SK-N-SH treated with all-trans-retinoic acid at 6 μM for 48 hours (cell line): ENCODE measurements at regions not wholly inside any gene's neighbourhood (a gene's known extent, or its start where the extent isn't known, plus 50 kb on each side); places are given as distances from the start of the nearest gene placed in this dataset.

Source experiments
- CSDC2 ChIP-seq: fragments of 250-450 bp; sonication (Bioruptor Pico); IDR thresholded peaks from 2 replicates; pipeline ENCODE4 v1.5.0; 2020; ENCODE audit warnings: mild to moderate bottlenecking, moderate library complexity
- CSRNP3 ChIP-seq: fragments of 250-450 bp; sonication (Bioruptor Pico); IDR thresholded peaks from 2 replicates; pipeline ENCODE4 v1.5.1; 2021; ENCODE audit warnings: mild to moderate bottlenecking, moderate library complexity
- GLIS3 ChIP-seq: fragments of 250-450 bp; sonication (Bioruptor Pico); IDR thresholded peaks from 2 replicates; pipeline ENCODE4 v1.5.0; 2020; ENCODE audit warnings: mild to moderate bottlenecking, moderate library complexity
- PPARA ChIP-seq: fragments of 250-450 bp; sonication (Bioruptor Pico); IDR thresholded peaks from 2 replicates; pipeline ENCODE4 v1.5.0; 2020; ENCODE audit warnings: mild to moderate bottlenecking, borderline replicate concordance
- RARB ChIP-seq: fragments of 250-450 bp; sonication (Bioruptor Pico); IDR thresholded peaks from 2 replicates; pipeline ENCODE4 v1.8.0; 2021; ENCODE audit warnings: mild to moderate bottlenecking, moderate library complexity
- SNAI2 ChIP-seq: fragments of 250-450 bp; sonication (Bioruptor Pico); IDR thresholded peaks from 2 replicates; pipeline ENCODE4 v1.5.0; 2020; ENCODE audit warnings: mild to moderate bottlenecking, moderate library complexity
- TCF4 ChIP-seq: fragments of 250-450 bp; sonication (Bioruptor Pico); IDR thresholded peaks from 2 replicates; pipeline ENCODE4 v1.8.0; 2021; ENCODE audit warnings: mild to moderate bottlenecking, moderate library complexity, borderline replicate concordance
- TOX ChIP-seq: fragments of 250-450 bp; sonication (Bioruptor Pico); IDR thresholded peaks from 2 replicates; pipeline ENCODE4 v1.8.0; 2021; ENCODE audit warnings: mild to moderate bottlenecking, moderate library complexity, borderline replicate concordance
- ZC3H10 ChIP-seq: fragments of 250-450 bp; sonication (Bioruptor Pico); IDR thresholded peaks from 2 replicates; pipeline ENCODE4 v1.5.1; 2021; ENCODE audit warnings: mild to moderate bottlenecking, moderate library complexity
- ZFP3 ChIP-seq: fragments of 250-450 bp; sonication (Bioruptor Pico); IDR thresholded peaks from 2 replicates; pipeline ENCODE4 v1.5.0; 2020; ENCODE audit warnings: mild to moderate bottlenecking, moderate library complexity
- ZFP30 ChIP-seq: fragments of 450-650 bp; formaldehyde crosslinking; IDR thresholded peaks from 2 replicates; pipeline ENCODE4 v1.5.0; 2022; ENCODE audit warnings: mild to moderate bottlenecking, moderate library complexity
- ZNF565 ChIP-seq: fragments of 450-650 bp; formaldehyde crosslinking; conservative IDR thresholded peaks from 2 replicates; pipeline ENCODE4 v1.5.0; 2020; ENCODE audit warnings: low read depth, mild to moderate bottlenecking, moderate library complexity
- TF ChIP-seq, protein P1 (sequence below): fragments of 250-450 bp; sonication (Bioruptor Pico); IDR thresholded peaks from 2 replicates; pipeline ENCODE4 v1.5.1; 2020; ENCODE audit warnings: low read depth, mild to moderate bottlenecking, moderate library complexity
- TF ChIP-seq, protein P2 (sequence below): fragments of 250-450 bp; sonication (Bioruptor Pico); IDR thresholded peaks from 2 replicates; pipeline ENCODE4 v1.8.0; 2020; ENCODE audit warnings: mild to moderate bottlenecking, moderate library complexity, borderline replicate concordance

DNA sequence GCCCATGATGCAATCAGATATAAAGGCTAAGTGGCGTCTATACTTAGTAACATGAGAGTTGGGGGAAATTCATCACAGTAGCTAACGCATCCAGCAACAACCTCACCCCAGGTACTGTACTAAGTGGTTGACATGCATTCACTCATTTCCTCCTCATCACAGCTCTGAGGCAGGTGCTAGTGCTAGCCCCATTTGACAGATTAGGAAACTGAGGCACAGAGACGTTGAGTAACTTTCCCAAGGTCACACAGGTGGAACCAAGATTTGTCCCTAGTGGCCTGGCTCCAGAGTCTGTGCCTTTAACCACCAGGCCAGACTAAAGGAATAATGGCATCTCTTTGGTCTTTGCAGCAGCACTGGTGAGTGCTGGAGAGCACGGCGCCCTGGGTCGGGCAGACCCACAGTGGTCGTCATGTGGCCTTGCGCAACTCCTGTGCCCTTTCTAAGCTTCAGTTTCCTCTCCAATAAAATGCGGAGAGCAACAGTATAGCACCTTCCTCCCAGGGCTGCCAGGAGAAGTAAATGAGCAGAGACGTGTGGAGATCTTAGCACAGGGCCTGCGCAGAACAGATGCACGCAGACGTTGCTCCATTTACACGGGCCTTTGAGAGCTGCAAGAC is 186.4 kb downstream of the BCOR start:
- TF ChIP-seq, protein P1, sequence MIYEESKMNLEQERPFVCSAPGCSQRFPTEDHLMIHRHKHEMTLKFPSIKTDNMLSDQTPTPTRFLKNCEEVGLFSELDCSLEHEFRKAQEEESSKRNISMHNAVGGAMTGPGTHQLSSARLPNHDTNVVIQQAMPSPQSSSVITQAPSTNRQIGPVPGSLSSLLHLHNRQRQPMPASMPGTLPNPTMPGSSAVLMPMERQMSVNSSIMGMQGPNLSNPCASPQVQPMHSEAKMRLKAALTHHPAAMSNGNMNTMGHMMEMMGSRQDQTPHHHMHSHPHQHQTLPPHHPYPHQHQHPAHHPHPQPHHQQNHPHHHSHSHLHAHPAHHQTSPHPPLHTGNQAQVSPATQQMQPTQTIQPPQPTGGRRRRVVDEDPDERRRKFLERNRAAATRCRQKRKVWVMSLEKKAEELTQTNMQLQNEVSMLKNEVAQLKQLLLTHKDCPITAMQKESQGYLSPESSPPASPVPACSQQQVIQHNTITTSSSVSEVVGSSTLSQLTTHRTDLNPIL (CRISPR knock-in tag), result no peak
- TF ChIP-seq, protein P2, sequence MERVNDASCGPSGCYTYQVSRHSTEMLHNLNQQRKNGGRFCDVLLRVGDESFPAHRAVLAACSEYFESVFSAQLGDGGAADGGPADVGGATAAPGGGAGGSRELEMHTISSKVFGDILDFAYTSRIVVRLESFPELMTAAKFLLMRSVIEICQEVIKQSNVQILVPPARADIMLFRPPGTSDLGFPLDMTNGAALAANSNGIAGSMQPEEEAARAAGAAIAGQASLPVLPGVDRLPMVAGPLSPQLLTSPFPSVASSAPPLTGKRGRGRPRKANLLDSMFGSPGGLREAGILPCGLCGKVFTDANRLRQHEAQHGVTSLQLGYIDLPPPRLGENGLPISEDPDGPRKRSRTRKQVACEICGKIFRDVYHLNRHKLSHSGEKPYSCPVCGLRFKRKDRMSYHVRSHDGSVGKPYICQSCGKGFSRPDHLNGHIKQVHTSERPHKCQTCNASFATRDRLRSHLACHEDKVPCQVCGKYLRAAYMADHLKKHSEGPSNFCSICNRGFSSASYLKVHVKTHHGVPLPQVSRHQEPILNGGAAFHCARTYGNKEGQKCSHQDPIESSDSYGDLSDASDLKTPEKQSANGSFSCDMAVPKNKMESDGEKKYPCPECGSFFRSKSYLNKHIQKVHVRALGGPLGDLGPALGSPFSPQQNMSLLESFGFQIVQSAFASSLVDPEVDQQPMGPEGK (CRISPR knock-in tag), result no peak
- TF ChIP-seq CSDC2 (CRISPR knock-in tag) (no peak), ZFP3 (CRISPR knock-in tag) (no peak), RARB (CRISPR knock-in tag) (no peak), SNAI2 (CRISPR knock-in tag) (no peak), ZFP30 (no peak), TOX (CRISPR knock-in tag) (no peak), CSRNP3 (no peak), TCF4 (CRISPR knock-in tag) (no peak), GLIS3 (CRISPR knock-in tag) (no peak), PPARA (CRISPR knock-in tag) (no peak), ZNF565 (CRISPR knock-in tag) (no peak), ZC3H10 (CRISPR knock-in tag) (no peak)
